Ishikawa (cell line): ENCODE measurements at regions not wholly inside any gene's neighbourhood (a gene's known extent, or its start where the extent isn't known, plus 50 kb on each side); places are given as distances from the start of the nearest gene placed in this dataset.

Source experiments
- CEBPB ChIP-seq: IDR thresholded peaks from 2 replicates; pipeline ENCODE4 v1.6.1; 2012
- CREB1 ChIP-seq: IDR thresholded peaks from 2 replicates; pipeline ENCODE4 v1.6.1; 2012; ENCODE audit warnings: low read depth
- EGR1 ChIP-seq: IDR thresholded peaks from 2 replicates; pipeline ENCODE4 v1.6.1; 2012
- EP300 ChIP-seq: IDR thresholded peaks from 2 replicates; pipeline ENCODE4 v1.6.1; 2012; ENCODE audit warnings: borderline replicate concordance
- FOXM1 ChIP-seq: IDR thresholded peaks from 2 replicates; pipeline ENCODE4 v1.6.1; 2012; ENCODE audit warnings: low read depth, borderline replicate concordance
- NFIC ChIP-seq: IDR thresholded peaks from 2 replicates; pipeline ENCODE4 v1.6.1; 2012
- RAD21 ChIP-seq: IDR thresholded peaks from 2 replicates; pipeline ENCODE4 v1.6.1; 2012; ENCODE audit warnings: low read depth
- REST ChIP-seq: IDR thresholded peaks from 2 replicates; pipeline ENCODE4 v1.6.1; 2012; ENCODE audit warnings: low read depth, mild to moderate bottlenecking
- TAF1 ChIP-seq: IDR thresholded peaks from 2 replicates; pipeline ENCODE4 v1.6.1; 2012; ENCODE audit warnings: low read depth, mild to moderate bottlenecking
- TCF12 ChIP-seq: IDR thresholded peaks from 2 replicates; pipeline ENCODE4 v1.6.1; 2012; ENCODE audit warnings: low read depth
- TEAD4 ChIP-seq: IDR thresholded peaks from 2 replicates; pipeline ENCODE4 v1.6.1; 2012
- USF1 ChIP-seq: IDR thresholded peaks from 2 replicates; pipeline ENCODE4 v1.6.1; 2012
- YY1 ChIP-seq: IDR thresholded peaks from 2 replicates; pipeline ENCODE4 v1.6.1; 2012; ENCODE audit warnings: low read depth
- ZBTB7A ChIP-seq: IDR thresholded peaks from 2 replicates; pipeline ENCODE4 v1.6.1; 2012; ENCODE audit warnings: low read depth
- TF ChIP-seq, protein P1 (sequence below): IDR thresholded peaks from 2 replicates; pipeline ENCODE4 v1.6.1; 2012

GRCh38 chr4:119865789-119866188 lies 200.9 kb downstream of the MAD2L1 start:
- TF ChIP-seq USF1 (no peak), EGR1 (no peak), EP300 (no peak), CEBPB (no peak), ZBTB7A (no peak), RAD21 (no peak), YY1 (no peak), CREB1 (no peak), TEAD4 (no peak), TCF12 (no peak), FOXM1 (no peak), NFIC (no peak), TAF1 (no peak), REST (no peak)
- TF ChIP-seq, protein P1, sequence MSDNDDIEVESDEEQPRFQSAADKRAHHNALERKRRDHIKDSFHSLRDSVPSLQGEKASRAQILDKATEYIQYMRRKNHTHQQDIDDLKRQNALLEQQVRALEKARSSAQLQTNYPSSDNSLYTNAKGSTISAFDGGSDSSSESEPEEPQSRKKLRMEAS, result no peak

DNA sequence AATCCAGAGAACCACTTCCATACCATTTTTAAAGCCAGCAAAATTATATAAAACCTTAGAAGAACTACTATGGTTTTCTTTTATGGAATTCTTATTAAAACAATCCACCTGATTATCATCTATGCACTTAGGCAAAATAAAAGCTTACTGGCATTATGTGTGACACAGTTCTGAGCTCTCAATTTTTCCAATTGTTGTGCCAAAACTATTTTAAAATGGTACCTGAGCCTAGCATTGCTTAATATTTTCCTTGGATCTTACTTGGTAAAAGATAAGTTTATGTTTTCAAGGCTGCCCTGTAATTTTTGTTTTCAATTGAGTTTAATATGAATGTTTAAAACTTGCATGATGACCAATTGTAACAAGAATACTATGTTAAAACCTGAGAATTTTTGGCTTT lies 201.3 kb downstream of the MAD2L1 start:
- TF ChIP-seq TAF1 (no peak), EP300 (no peak), REST (no peak), USF1 (no peak), TEAD4 (no peak), NFIC (no peak), CREB1 (no peak), ZBTB7A (no peak), EGR1 (no peak), TCF12 (no peak), RAD21 (no peak)
- TF ChIP-seq, protein P1, result no peak

- TF ChIP-seq USF1 (no peak), TAF1 (no peak), EGR1 (no peak), NFIC (peak; percentile 39; the same call in 1 of the 2 replicates), TCF12 (no peak), REST (no peak), ZBTB7A (no peak)
These were observed 204.9 kb downstream of the MAD2L1 start for GRCh38 chr4:119861731-119862130.

DNA sequence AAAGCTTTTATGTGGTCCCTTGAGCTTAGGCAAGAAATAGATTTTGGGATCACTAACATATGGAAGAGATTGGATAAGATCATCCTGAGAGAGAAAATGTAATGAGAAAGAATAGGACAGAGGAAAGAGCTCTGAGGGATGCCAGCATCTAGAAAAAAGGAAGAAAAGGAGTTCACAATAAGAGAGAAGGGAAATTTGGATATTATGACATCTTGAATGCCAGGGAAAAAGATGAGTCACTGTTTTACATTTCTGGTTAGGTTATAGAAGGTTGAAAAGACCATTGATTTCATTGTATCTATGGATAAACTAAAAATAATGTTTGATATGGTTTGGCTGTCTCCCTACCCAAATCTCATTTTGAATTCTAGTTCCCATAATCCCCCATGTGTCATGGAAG lies 208.5 kb downstream of the MAD2L1 start:
- no peak for TF ChIP-seq NFIC
- TF ChIP-seq, protein P1, result no peak
- no peak for TF ChIP-seq YY1
- no peak for TF ChIP-seq EGR1
- TF ChIP-seq EP300, result no peak
- TF ChIP-seq CEBPB, result no peak
- no peak for TF ChIP-seq RAD21
- no peak for TF ChIP-seq TEAD4
- TF ChIP-seq TAF1, result no peak
